Fibroblast of mammary gland (primary cell): ENCODE measurements at regions not wholly inside any gene's neighbourhood (a gene's known extent, or its start where the extent isn't known, plus 50 kb on each side); places are given as distances from the start of the nearest gene placed in this dataset.

Experiments used
- DNase-seq: peaks from one replicate; pipeline ENCODE4 v3.0.0-alpha.2; 2010; ENCODE audit warnings: low read depth
- H3K4me3 ChIP-seq: 2 replicates; pipeline ENCODE4 v1.5.1; 2011; ENCODE audit warnings: low read depth, mild to moderate bottlenecking, low read length, moderate library complexity; ENCODE audit not compliant: control insufficient read depth
- TF ChIP-seq, protein P1 (sequence below): conservative IDR thresholded peaks from 2 replicates; pipeline ENCODE4 v1.5.1; 2011; ENCODE audit warnings: low read depth, low read length, inconsistent platforms; ENCODE audit not compliant: control insufficient read depth, insufficient read depth

DNA sequence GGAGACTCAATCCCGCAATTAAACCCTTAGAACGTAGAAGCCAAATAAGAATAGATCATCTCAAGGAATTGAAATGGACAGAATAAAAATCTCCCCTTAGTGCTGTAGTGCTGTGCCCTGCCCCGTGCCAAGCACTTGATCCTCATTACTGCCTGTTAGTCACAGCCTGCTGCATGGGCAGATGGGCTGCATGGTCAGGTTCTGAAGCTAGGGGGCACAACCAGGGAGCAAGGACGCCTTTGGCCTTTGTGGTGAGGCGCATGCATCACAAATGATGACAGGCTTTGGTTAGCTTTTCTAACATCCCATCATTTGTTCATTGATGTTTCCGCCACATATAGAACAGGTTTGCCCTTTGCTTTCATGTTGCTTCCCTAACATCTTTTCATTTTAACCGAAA lies 336.3 kb upstream of the ADAMTS9 start:
- TF ChIP-seq, protein P1, sequence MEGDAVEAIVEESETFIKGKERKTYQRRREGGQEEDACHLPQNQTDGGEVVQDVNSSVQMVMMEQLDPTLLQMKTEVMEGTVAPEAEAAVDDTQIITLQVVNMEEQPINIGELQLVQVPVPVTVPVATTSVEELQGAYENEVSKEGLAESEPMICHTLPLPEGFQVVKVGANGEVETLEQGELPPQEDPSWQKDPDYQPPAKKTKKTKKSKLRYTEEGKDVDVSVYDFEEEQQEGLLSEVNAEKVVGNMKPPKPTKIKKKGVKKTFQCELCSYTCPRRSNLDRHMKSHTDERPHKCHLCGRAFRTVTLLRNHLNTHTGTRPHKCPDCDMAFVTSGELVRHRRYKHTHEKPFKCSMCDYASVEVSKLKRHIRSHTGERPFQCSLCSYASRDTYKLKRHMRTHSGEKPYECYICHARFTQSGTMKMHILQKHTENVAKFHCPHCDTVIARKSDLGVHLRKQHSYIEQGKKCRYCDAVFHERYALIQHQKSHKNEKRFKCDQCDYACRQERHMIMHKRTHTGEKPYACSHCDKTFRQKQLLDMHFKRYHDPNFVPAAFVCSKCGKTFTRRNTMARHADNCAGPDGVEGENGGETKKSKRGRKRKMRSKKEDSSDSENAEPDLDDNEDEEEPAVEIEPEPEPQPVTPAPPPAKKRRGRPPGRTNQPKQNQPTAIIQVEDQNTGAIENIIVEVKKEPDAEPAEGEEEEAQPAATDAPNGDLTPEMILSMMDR, result no peak
- no peak for DNase-seq
- no peak overlapping the region for H3K4me3 ChIP-seq

GRCh38 chr3:65020281-65021160 lies 332.7 kb upstream of the ADAMTS9 start:
- no peak overlapping the region for H3K4me3 ChIP-seq
- DNase-seq, result no peak
- TF ChIP-seq, protein P1, result no peak

- no peak overlapping the region for H3K4me3 ChIP-seq
- TF ChIP-seq, protein P1, result no peak
- no peak for DNase-seq
These were observed 331.7 kb upstream of the ADAMTS9 start for GRCh38 chr3:65019443-65020055.

DNA sequence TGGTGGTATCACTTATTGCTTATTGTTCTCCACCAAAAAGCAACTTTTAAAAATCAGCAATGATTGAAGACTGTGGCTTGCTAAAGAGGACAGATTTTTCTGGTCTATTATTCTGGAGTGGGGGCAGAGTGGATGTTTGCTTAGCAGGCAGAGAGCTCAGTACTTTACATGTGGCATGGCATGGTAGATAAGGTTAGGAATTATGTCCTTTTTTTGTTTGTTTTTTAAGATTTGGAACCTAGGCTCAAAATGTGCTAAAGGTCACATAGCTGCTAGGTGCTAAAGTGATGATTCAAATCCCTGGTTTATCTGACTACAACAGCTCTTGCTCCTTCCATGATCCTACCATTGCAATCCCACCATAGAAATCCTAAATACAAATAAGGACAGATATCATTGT lies 331.0 kb upstream of the ADAMTS9 start:
- TF ChIP-seq, protein P1, result no peak
- H3K4me3 ChIP-seq, result no peak overlapping the region
- no peak for DNase-seq

DNA sequence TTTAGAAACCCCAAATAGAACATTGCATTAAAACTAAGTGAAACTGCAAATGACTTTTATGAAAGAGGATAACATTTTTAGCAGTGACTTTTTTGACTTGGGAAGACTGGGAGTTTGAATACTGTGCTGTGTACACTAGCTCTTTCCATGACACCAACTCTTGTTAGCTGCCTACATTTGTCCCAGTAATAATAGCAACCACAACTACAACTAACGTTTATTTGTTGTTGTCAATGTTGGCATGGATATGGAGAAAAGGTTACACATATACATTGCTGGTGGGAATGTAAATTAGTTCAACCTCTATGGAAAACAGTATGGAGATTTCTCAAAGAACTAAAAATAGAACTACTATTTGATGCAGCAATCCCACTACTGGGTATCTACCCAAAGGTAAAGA lies 329.6 kb upstream of the ADAMTS9 start:
- no peak overlapping the region for H3K4me3 ChIP-seq
- no peak for DNase-seq
- TF ChIP-seq, protein P1, result no peak

- TF ChIP-seq, protein P1, result no peak
- H3K4me3 ChIP-seq, result no peak overlapping the region
- no peak for DNase-seq
These were observed 327.9 kb upstream of the ADAMTS9 start for GRCh38 chr3:65015711-65016110.
